ENCODE measurements at regions not wholly inside any gene's neighbourhood (a gene's known extent, or its start where the extent isn't known, plus 50 kb on each side); places are given as distances from the start of the nearest gene placed in this dataset.
"Not testable (repeated sequence)": the region's sequence is repeated elsewhere in the genome, so short reads cannot be mapped to it uniquely, and the experiment has no call there.

DNA sequence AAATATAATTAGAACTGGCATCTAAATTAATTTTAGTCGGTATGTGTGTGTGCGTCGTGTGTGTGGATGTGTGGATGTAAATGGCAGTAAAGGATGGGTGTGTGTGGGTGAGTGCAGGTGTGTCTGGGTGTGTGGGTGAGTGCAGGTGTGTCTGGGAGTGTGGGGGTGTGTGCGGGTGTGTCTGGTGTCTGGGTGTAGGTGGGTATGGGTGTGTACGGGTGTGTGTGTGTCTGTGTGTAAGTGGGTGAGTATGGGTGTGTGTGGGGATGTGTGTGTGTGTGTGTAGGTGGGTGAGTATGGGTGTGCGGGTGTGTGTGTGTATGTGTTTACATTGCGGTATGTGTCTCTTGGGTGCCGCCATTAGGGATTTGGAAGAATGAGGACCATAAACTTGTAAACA, 55.0 kb downstream of the OR11H1 start:
- H3K27ac Mint-ChIP-seq; H3K27me3 Mint-ChIP-seq; H3K36me3 ChIP-seq (ENCODE audit: control insufficient read depth in 2 of 2, extremely low read depth in 1 of 2, insufficient read depth in 1 of 2, low read length in 1 of 2); H3K36me3 Mint-ChIP-seq; CTCF ChIA-PET; ATAC-seq (replicated peaks in 1 of 4); H3K4me1 Mint-ChIP-seq; H3K27ac ChIP-seq (ENCODE audit: low read length); H3K9me3 ChIP-seq; POLR2A ChIA-PET; H3K4me1 ChIP-seq (ENCODE audit: control insufficient read depth in 1 of 2, extremely low read depth in 1 of 2, insufficient read depth in 2 of 2, low read length in 2 of 2); H3K4me3 ChIP-seq (ENCODE audit: control insufficient read depth in 1 of 2, extremely low read depth in 1 of 2, low read length in 1 of 2); H3K4me3 Mint-ChIP-seq; H3K27me3 ChIP-seq (replicated peaks in 1 of 2; ENCODE audit: control insufficient read depth in 2 of 2, extremely low read depth in 1 of 2, insufficient read depth in 2 of 2, low read length in 1 of 2); DNase-seq; H3K9me3 Mint-ChIP-seq: not testable (repeated sequence)
- WGBS (ENCODE audit: insufficient coverage), result no CpG with 5 or more reads among the region's 8 CpGs

DNA sequence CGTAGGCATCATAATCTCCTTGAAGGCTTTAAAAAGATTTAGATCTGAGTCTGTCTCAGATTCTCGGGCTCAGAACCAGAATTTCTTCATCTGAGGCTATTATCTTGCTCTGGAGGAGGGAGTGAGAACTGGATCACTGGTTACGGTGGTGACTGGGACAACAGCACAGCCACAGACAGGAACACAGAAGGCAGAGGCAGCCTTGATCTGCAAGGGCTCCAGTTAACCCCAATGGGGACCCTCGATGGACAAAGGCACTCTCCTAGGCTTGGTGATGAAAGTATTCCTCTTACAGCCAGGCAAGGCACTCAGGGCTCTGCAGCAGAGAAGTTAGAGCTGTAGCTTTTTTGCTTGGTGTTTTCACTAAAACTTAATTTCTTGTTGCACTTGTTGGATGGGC, 74.2 kb downstream of the OR11H1 start:
- H3K27ac Mint-ChIP-seq; H3K27ac ChIP-seq (ENCODE audit: low read length); H3K4me1 Mint-ChIP-seq; POLR2A ChIA-PET; H3K27me3 ChIP-seq (replicated peaks in 1 of 2; ENCODE audit: control insufficient read depth in 2 of 2, extremely low read depth in 1 of 2, insufficient read depth in 2 of 2, low read length in 1 of 2); H3K4me3 ChIP-seq (ENCODE audit: control insufficient read depth in 1 of 2, extremely low read depth in 1 of 2, low read length in 1 of 2); ATAC-seq (replicated peaks in 1 of 4); H3K4me3 Mint-ChIP-seq; CTCF ChIA-PET; H3K9me3 Mint-ChIP-seq; H3K4me1 ChIP-seq (ENCODE audit: control insufficient read depth in 1 of 2, extremely low read depth in 1 of 2, insufficient read depth in 2 of 2, low read length in 2 of 2); H3K36me3 Mint-ChIP-seq; H3K36me3 ChIP-seq (ENCODE audit: control insufficient read depth in 2 of 2, extremely low read depth in 1 of 2, insufficient read depth in 1 of 2, low read length in 1 of 2); DNase-seq; H3K27me3 Mint-ChIP-seq; H3K9me3 ChIP-seq: not testable (repeated sequence)
- WGBS (ENCODE audit: insufficient coverage), result no CpG with 5 or more reads among the region's 4 CpGs

DNA sequence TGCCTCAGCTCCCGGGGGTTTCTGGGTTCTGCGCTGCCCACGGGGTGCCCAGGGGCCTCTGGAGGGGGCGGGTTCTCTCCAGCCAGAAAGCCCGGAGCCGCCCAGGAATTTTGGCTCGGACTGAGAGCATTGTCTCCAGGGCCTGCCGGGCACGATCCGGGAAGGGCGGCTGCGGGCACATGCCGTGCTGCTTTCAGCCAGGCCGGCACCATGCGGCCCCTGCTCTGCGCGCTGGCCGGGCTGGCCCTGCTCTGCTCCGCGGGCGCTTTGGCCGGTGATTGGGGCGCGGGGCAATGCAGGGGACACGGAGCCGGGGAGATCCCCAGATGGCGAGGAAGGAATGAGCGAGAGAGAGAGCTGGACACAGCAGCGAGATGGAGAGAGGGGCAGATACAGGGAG, 75.1 kb downstream of the OR11H1 start:
- H3K27ac ChIP-seq (ENCODE audit: low read length); CTCF ChIA-PET; H3K36me3 Mint-ChIP-seq; H3K27ac Mint-ChIP-seq; H3K27me3 ChIP-seq (replicated peaks in 1 of 2; ENCODE audit: control insufficient read depth in 2 of 2, extremely low read depth in 1 of 2, insufficient read depth in 2 of 2, low read length in 1 of 2); ATAC-seq (replicated peaks in 1 of 4); H3K36me3 ChIP-seq (ENCODE audit: control insufficient read depth in 2 of 2, extremely low read depth in 1 of 2, insufficient read depth in 1 of 2, low read length in 1 of 2); H3K4me1 Mint-ChIP-seq; H3K9me3 Mint-ChIP-seq; H3K4me3 Mint-ChIP-seq; DNase-seq; H3K9me3 ChIP-seq; H3K27me3 Mint-ChIP-seq; H3K4me3 ChIP-seq (ENCODE audit: control insufficient read depth in 1 of 2, extremely low read depth in 1 of 2, low read length in 1 of 2); POLR2A ChIA-PET; H3K4me1 ChIP-seq (ENCODE audit: control insufficient read depth in 1 of 2, extremely low read depth in 1 of 2, insufficient read depth in 2 of 2, low read length in 2 of 2): not testable (repeated sequence)
- WGBS (ENCODE audit: insufficient coverage), result no CpG with 5 or more reads among the region's 29 CpGs

DNA sequence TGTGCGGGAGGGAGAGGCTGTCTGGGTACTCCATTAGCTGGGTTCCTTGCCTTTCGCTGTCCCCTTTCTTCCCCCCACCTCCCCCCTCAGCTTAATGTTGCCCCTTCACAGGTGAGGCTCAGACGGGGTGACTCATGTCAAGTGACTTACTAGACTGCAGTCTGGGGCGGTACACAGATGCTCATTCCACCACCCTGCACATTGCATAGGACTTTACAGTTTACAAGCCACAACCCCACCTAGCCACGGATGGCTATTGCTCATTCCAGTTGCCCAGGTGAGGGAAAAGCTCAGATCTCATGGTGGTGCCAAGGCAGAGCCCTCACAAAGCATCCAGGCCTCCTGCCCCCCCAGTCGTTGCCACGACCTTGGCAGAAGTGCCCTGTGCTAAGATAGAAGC, 76.2 kb downstream of the OR11H1 start:
- H3K4me1 Mint-ChIP-seq; H3K4me1 ChIP-seq (ENCODE audit: control insufficient read depth in 1 of 2, extremely low read depth in 1 of 2, insufficient read depth in 2 of 2, low read length in 2 of 2); H3K36me3 ChIP-seq (ENCODE audit: control insufficient read depth in 2 of 2, extremely low read depth in 1 of 2, insufficient read depth in 1 of 2, low read length in 1 of 2); DNase-seq; H3K36me3 Mint-ChIP-seq; H3K4me3 ChIP-seq (ENCODE audit: control insufficient read depth in 1 of 2, extremely low read depth in 1 of 2, low read length in 1 of 2); H3K4me3 Mint-ChIP-seq; POLR2A ChIA-PET; H3K27me3 Mint-ChIP-seq; H3K27me3 ChIP-seq (replicated peaks in 1 of 2; ENCODE audit: control insufficient read depth in 2 of 2, extremely low read depth in 1 of 2, insufficient read depth in 2 of 2, low read length in 1 of 2); CTCF ChIA-PET; H3K27ac ChIP-seq (ENCODE audit: low read length); H3K9me3 Mint-ChIP-seq; H3K27ac Mint-ChIP-seq; H3K9me3 ChIP-seq: not testable (repeated sequence)
- ATAC-seq (replicated peaks in 1 of 4), result peak in 1 of 4 experiments; percentile 51
- WGBS (ENCODE audit: insufficient coverage), result no CpG with 5 or more reads among the region's 7 CpGs

DNA sequence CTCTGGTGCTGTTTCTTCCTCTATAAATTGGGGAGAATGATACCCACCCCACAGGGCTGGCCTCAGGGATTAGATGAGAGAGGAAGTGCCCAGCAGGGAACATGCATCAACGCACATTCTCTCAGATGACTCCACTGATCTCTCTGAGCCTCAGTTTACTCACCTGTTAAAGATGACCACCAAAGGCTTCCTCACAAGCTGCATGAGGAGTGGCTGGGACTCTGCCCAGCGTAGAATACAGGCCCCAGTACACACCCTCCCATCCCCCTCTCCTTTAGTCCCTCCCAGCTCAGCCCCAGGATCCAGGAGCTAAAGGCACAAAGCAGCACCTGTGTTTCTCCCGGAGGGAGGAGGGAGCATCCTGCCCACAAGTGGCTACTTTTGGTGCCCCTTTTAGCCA, 76.7 kb downstream of the OR11H1 start:
- ATAC-seq (replicated peaks in 1 of 4); CTCF ChIA-PET; H3K27ac ChIP-seq (ENCODE audit: low read length); H3K36me3 Mint-ChIP-seq; H3K27ac Mint-ChIP-seq; H3K27me3 ChIP-seq (replicated peaks in 1 of 2; ENCODE audit: control insufficient read depth in 2 of 2, extremely low read depth in 1 of 2, insufficient read depth in 2 of 2, low read length in 1 of 2); H3K9me3 ChIP-seq; H3K9me3 Mint-ChIP-seq; H3K4me3 Mint-ChIP-seq; H3K36me3 ChIP-seq (ENCODE audit: control insufficient read depth in 2 of 2, extremely low read depth in 1 of 2, insufficient read depth in 1 of 2, low read length in 1 of 2); POLR2A ChIA-PET; DNase-seq; H3K4me3 ChIP-seq (ENCODE audit: control insufficient read depth in 1 of 2, extremely low read depth in 1 of 2, low read length in 1 of 2); H3K4me1 Mint-ChIP-seq; H3K27me3 Mint-ChIP-seq; H3K4me1 ChIP-seq (ENCODE audit: control insufficient read depth in 1 of 2, extremely low read depth in 1 of 2, insufficient read depth in 2 of 2, low read length in 2 of 2): not testable (repeated sequence)
- WGBS (ENCODE audit: insufficient coverage), result no CpG with 5 or more reads among the region's 3 CpGs

DNA sequence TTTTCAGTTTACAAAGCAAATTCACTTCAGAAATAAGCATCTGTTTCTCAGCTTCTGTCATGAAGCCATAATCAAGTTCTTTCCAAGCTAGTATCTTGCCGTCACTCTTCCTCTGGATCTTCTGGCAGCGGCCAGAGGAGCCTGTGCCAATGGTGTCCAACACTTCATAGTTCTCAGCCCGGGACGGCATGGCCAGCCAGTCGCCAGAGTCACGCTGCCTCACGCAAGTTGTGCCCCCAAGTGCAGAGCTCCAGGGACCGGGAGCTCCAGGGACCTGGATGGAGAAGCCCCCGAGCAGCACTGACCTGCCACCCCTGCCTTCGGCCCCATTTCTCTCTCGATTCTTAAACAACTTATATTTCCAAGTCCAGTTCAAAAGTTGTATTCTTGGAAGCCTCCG, 76.9 kb upstream of the POTEH start:
- POLR2A ChIA-PET; H3K27ac ChIP-seq (ENCODE audit: low read length); DNase-seq; CTCF ChIA-PET; H3K4me1 Mint-ChIP-seq; H3K27me3 ChIP-seq (replicated peaks in 1 of 2; ENCODE audit: control insufficient read depth in 2 of 2, extremely low read depth in 1 of 2, insufficient read depth in 2 of 2, low read length in 1 of 2); H3K27me3 Mint-ChIP-seq; H3K9me3 ChIP-seq; H3K9me3 Mint-ChIP-seq; ATAC-seq (replicated peaks in 1 of 4); H3K36me3 Mint-ChIP-seq; H3K27ac Mint-ChIP-seq; H3K36me3 ChIP-seq (ENCODE audit: control insufficient read depth in 2 of 2, extremely low read depth in 1 of 2, insufficient read depth in 1 of 2, low read length in 1 of 2); H3K4me3 ChIP-seq (ENCODE audit: control insufficient read depth in 1 of 2, extremely low read depth in 1 of 2, low read length in 1 of 2); H3K4me3 Mint-ChIP-seq; H3K4me1 ChIP-seq (ENCODE audit: control insufficient read depth in 1 of 2, extremely low read depth in 1 of 2, insufficient read depth in 2 of 2, low read length in 2 of 2): not testable (repeated sequence)
- WGBS (ENCODE audit: insufficient coverage), result 100% methylated on average over 1 of the region's 12 CpGs

DNA sequence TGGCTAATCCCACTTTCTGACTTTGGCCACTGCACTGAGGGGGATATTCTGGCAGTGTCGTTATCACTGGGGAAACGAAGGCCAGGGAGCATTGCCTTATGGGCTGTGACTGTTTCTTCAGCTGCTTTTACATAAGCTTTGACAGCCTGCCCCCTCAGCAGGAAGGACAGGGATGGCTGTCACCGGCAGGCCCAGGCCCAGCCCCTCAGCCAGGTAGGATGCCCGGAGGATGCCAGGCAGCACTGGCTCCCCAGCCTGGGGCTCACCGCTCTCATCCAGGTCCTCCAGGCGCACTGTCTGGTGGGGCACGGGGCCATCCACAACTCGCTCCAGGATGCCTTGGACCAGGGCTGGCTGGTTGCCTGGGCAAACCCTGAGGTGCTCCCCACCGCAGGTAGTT, 74.7 kb upstream of the POTEH start:
- H3K4me3 ChIP-seq (ENCODE audit: control insufficient read depth in 1 of 2, extremely low read depth in 1 of 2, low read length in 1 of 2); H3K36me3 Mint-ChIP-seq; H3K27ac ChIP-seq (ENCODE audit: low read length); CTCF ChIA-PET; H3K9me3 Mint-ChIP-seq; ATAC-seq (replicated peaks in 1 of 4); POLR2A ChIA-PET; H3K9me3 ChIP-seq; H3K4me3 Mint-ChIP-seq; H3K4me1 Mint-ChIP-seq; H3K27me3 ChIP-seq (replicated peaks in 1 of 2; ENCODE audit: control insufficient read depth in 2 of 2, extremely low read depth in 1 of 2, insufficient read depth in 2 of 2, low read length in 1 of 2); H3K27ac Mint-ChIP-seq; H3K27me3 Mint-ChIP-seq; H3K4me1 ChIP-seq (ENCODE audit: control insufficient read depth in 1 of 2, extremely low read depth in 1 of 2, insufficient read depth in 2 of 2, low read length in 2 of 2); H3K36me3 ChIP-seq (ENCODE audit: control insufficient read depth in 2 of 2, extremely low read depth in 1 of 2, insufficient read depth in 1 of 2, low read length in 1 of 2); DNase-seq: not testable (repeated sequence)
- WGBS (ENCODE audit: insufficient coverage), result no CpG with 5 or more reads among the region's 9 CpGs

Data from T-cell (primary cell).